NCI-H2107 treated with DMSO at 0.1 percent for 48 hours (cell line): ENCODE measurements at regions not wholly inside any gene's neighbourhood (a gene's known extent, or its start where the extent isn't known, plus 50 kb on each side); places are given as distances from the start of the nearest gene placed in this dataset.

Source experiments
- DNase-seq: peaks from one replicate; lab custom pipeline; 2025; ENCODE audit not compliant: unreplicated experiment; lab: John Stamatoyannopoulos, UW

GRCh38 chr6:104118274-104118673, 741.4 kb downstream of the HACE1 start:
- no peak for DNase-seq

- DNase-seq: no peak
Observed at GRCh38 chr6:104109806-104110205, 749.9 kb downstream of the HACE1 start.

- no peak for DNase-seq
Observed at GRCh38 chr6:104108634-104109033, 751.1 kb downstream of the HACE1 start.

GRCh38 chr6:104095661-104096416, 763.9 kb downstream of the HACE1 start:
- peak; percentile 63 for DNase-seq

DNA sequence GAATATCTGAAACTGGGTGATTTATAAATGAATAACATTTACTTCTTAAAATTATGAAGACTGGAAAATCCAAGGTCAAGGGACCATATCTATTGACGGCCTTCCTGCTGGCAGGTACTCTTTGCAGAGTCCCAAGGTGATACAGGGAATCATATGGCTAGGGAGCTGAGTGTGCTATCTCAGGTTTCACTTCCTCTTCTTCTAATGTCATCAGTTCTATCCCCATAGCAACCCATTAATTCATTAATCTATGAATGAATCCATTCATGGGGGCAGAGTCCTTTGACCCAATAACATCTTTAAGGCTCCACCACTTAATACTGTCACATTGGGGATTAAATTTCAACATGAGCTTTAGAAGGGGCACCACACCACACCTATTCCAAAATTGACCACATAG, 772.0 kb downstream of the HACE1 start:
- no peak for DNase-seq

DNA sequence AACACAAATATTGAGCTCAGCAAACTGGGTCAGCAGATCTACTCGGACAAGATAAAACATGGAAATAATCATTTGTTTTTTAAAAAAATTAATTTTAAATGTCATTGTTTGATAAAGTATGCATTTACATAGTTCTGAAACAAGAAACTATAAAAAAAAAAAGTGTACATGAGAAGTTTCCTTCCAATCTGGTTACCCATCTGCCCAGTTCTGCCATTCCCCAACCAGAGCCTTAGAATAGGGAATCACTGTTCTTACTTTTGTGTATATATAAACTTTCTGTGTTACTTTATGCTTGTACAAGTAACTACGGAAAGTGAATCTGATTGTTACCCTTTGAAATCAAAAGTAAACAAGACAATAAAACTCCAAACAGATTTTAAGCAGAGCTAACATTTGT, 791.4 kb downstream of the HACE1 start:
- DNase-seq: no peak

DNA sequence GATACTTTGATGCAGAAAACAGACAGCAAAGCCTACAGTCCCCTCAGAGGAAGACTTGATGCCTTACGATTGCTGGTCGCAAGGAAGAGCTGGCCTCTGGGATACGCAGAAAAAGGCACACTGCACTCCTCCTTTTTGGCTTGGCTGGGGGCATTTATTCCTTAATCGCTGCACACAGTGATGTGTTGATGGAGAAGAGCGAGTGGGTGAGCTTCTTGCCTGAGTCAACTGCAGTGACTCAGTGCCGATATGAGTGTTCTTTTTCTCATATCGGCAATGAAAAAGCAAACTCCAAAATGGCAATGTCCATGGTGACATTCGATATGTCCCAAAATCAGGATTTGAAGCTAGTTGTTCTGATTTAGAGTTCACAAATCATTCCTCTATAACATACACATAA, 794.8 kb downstream of the HACE1 start:
- DNase-seq: no peak

DNA sequence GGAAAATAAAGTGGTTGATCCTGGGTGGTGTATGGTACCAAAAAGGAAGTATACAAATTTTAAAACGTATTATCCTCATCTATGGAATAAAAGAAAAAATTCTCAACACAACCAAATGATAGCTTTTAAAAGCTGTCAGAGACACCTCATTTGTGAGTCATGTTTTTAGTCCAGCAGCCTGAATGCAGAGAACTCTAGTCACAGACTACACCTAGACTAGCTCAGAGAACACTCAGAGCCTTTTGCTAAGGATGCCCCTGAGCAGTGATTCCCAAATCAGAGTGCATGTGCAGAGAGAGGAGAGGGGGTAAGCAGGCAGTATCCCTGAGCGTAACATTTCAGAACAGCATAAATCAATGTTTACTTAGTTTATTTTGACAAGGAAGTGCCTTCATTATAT, 809.3 kb downstream of the HACE1 start:
- DNase-seq: no peak

DNA sequence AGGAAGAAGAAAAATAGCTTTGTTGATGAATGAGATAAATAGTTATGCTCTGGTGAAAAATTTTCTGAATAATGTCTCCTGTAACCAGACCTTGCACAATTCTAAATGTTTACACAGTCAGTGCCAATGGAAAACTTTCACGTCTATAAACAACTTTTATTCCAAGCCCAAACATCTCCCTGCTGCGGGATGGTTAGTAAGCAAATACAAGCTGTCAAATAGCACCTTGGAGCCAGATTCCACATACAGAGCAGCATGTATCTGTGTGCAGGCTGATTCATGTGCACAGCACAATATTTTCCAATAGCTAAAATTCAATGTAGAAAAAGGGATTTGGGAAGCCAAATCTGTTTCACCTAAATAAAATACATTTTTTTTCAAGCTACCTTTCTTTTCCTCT, 813.3 kb downstream of the HACE1 start:
- no peak for DNase-seq

- no peak for DNase-seq
Observed at GRCh38 chr6:104031346-104031745, 828.4 kb downstream of the HACE1 start.

DNA sequence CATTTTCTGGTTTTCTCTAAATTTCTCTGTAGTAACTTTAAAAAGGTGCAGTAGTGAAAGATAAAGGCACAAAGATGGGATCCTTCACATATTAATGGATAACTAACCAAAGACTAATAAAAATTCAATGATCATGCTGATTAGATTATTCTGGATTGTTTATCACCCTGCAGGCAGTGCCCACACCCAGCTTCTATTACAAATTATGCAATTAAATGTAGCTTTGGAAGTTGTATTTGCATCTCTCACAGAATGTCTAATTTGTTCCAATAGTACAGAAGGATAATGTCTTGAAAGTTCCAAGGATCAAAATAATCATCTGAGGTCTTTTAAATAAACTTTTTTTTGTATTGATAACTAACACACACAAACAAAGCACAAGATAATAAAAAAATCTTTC, 837.6 kb downstream of the HACE1 start:
- DNase-seq: no peak

DNA sequence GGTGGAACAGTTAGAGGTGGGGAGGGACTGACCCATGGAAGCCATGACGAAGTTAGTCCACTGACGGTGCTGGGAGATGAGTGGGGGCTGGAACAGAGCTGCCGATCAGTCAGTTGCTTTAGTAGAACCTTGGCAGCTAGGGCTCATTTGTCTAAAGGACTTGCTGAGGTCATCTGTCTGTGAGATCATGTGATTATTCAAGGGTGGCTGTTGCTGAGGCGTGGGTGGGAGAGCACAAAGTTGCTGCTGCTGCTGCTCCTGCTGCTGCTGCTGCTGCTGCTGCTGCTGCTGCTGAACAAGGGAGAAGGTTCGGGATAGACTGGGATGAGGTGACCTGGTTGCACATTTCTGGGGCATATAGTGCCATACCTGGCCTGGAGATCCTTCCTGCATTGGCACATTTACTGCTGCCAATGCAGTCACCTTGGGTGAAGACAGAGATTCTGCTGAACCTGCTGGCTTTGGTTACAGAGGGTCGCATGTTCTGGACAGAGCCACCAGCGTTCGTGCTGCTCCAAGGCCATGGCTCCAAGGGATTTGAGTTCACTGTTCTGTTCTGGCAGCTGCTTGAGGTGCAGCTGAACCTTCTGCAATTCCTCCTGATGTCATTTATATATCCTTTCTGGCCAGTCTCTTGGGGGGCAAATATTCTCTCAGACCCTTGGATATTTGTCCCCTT, 840.5 kb downstream of the HACE1 start:
- no peak for DNase-seq

DNA sequence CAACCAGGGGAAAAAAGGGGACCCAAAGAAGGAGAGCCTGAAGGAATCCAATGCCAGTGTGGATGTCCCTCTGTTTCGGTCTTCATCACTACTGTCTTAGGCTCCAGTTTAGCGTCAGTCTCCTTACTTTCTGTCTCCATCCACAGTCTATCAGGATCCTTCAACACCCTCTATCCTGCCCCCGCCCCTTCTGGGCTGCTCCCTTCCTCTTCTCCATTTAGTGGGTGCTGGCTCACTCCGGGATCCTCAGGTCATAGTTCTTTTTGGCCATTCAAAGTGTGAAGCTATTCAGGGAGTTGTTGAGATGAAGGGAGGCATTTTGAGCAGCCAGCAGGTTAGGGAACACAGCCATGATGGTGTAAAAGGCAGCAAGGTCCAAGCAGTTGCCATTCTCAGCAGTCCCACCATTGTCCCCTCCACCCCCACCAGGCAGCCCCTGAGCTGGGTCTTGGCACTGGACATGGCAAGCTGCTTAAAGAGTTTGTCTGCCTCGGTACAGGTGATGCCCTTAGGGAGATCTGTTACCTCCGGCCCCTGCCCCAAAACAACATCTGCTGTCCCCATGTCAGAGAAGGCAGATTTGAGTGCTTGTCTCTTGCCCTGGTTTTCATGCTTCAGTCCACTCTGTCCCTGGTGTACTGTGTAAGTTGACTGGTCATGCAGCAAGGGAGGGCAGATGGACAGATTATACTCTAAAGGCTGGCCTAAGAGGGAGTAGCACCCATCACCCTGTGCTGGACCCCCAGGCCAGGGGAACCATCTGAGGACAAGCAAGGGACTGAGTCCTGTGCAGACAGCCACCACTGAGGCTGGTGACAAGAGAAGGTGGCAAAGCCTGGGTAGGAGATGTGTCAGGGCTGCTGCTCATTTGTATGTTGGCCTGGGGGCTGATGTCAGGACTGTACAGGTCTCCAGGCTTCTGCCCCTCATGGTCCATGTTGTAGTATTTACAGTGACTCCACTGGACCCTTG, 842.0 kb downstream of the HACE1 start:
- DNase-seq: no peak

DNA sequence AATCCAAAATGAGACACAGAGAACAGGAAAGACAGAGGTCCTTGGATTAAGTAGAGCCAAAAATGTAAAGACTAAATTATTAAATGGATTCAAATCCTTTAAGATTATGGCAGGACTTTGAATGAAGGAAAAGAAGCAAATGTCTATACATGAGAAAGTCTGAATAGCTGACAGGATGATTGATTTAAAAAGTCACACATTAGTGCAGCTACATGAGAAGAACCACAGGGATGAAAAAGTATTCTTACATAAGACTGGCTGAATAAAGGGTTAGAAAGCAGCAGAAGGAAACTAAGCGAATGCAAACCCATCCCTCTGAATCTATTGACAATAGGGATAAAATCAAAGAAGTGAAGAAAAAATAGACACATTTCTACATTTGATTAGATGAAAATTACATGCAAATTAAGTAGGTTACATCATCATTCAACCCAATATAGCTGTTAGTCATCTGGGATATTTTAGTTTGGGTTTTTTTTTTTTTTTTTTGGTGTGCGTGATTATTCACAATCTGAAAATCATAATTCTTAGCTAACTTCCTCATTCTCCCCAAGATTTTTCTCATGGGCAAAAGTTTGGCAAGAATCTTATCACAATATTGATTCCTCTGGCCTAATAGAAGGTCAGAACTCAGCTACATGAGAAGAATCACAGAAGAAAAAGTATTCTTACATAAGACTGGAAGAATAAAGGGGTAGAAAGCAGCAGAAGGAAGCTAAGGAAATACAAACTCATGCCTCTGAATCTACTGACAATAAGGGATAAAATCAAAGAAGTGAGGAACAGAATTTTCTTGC, 845.4 kb downstream of the HACE1 start:
- no peak for DNase-seq

DNA sequence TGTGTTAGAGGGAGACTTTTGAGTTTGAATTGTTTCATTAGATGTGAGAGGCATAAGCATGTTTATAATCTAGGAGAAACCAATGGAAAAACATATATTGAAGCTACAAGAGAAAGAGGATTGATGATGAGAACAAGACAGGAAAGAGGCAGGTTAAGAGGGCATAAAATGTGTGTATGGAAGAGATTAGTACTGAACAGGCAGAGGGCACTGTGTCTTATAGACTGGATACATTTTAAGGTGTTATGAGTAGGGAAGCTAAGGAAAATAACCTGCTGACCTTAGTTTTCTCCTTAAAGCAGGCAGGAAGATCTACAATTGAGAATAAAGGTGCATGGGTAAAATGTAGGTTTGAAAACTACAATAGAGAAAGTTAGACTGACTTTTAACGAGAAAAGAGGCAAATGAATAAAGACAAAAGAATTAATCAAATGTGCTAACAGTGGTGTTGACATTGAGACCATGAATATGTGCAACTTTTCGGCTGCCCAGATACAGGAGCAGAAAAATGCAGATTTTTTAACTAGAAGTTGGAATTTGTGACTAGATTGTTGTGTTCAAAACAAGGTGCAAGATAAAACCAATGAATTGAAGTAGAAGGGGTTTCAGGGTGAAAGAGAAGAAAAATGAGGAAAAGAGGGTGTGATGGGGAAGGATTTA, 846.3 kb downstream of the HACE1 start:
- DNase-seq: no peak

GRCh38 chr6:104010897-104011296, 848.8 kb downstream of the HACE1 start:
- DNase-seq: no peak

- no peak for DNase-seq
Observed at GRCh38 chr6:104003803-104004516, 855.8 kb downstream of the HACE1 start.

DNA sequence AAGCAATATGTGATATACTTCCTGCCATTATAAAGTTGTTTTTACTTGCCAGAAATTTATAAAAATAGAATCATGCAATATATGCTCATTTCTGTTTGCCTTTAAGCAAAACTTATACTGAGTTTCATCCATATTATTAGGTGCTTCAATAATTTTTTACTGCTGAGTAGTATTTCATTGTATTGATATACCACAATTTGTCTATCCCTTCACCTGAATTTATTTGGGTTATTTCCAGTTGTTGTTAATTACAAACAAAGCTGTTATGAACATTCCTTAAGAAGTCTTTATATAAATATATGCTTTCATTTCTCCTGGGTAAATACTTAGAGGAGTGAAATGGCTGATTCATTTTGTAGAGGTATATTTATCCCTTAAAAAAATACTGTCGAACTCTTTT, 864.1 kb downstream of the HACE1 start:
- no peak for DNase-seq

DNA sequence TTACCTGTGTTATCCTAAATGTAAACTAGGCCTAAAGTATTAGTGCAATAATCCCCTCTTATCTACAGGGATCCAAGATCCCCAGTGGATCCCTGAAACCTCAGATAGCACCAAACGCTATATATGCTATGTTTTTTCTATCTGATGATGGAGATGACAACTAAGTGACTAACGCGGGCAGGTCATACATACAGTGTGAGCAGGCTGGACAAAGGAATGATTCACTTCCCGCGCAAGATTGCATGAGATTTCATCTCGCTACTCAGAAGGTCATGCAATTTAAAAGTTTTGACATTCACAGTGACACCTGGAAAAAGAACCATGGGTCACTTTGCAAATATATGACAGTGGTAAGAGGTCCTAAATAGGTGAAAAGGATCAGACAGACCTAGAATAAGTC, 875.9 kb downstream of the HACE1 start:
- no peak for DNase-seq

DNA sequence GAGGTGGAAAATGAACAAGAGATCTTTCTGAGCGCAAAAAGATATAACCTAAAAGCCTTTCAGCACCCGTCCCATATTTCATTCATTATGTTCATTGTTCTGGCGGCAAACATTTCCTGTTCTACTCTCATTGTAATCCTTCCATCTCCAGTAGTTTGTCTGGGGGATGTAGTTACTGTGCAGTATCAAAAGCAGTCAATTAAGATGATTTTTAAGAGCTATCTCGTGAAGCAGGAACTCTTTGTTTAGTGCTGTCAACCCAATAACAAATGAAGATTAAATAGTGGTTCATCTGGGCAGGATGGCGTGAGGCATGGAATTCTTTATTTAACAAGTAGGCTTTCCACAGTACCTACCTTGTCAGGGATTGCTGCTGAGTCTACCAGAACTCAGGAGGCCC, 876.7 kb downstream of the HACE1 start:
- no peak for DNase-seq
